ENCODE measurements at regions not wholly inside any gene's neighbourhood (a gene's known extent, or its start where the extent isn't known, plus 50 kb on each side); places are given as distances from the start of the nearest gene placed in this dataset.

- no peak for DNase-seq
Measured at GRCh38 chr12:58378028-58378427, 436.7 kb downstream of the ATP23 start.

- DNase-seq: no peak
Measured at GRCh38 chr12:58381546-58381945, 440.2 kb downstream of the ATP23 start.

GRCh38 chr12:58384196-58384595, 442.8 kb downstream of the ATP23 start:
- DNase-seq: no peak

GRCh38 chr12:58386136-58386535, 444.8 kb downstream of the ATP23 start:
- no peak for DNase-seq

- no peak for DNase-seq
Measured at GRCh38 chr12:58387199-58387598, 445.8 kb downstream of the ATP23 start.

- no peak for DNase-seq
Measured at GRCh38 chr12:58388261-58388660, 446.9 kb downstream of the ATP23 start.

GRCh38 chr12:58393152-58393551, 451.8 kb downstream of the ATP23 start:
- DNase-seq: no peak

GRCh38 chr12:58395056-58395455, 453.7 kb downstream of the ATP23 start:
- no peak for DNase-seq

GRCh38 chr12:58395470-58395869, 454.1 kb downstream of the ATP23 start:
- DNase-seq: no peak

GRCh38 chr12:58396239-58396638, 454.9 kb downstream of the ATP23 start:
- DNase-seq: no peak

- no peak for DNase-seq
Measured at GRCh38 chr12:58405363-58405762, 464.0 kb downstream of the ATP23 start.

- no peak for DNase-seq
Measured at GRCh38 chr12:58408516-58408915, 467.1 kb downstream of the ATP23 start.

- DNase-seq: no peak
Measured at GRCh38 chr12:58412461-58413060, 471.2 kb downstream of the ATP23 start.

- DNase-seq: no peak
Measured at GRCh38 chr12:58413794-58414193, 472.4 kb downstream of the ATP23 start.

GRCh38 chr12:58414398-58414871, 473.1 kb downstream of the ATP23 start:
- no peak for DNase-seq

GRCh38 chr12:58415716-58416115, 474.3 kb downstream of the ATP23 start:
- no peak for DNase-seq

GRCh38 chr12:58416236-58416635, 474.9 kb downstream of the ATP23 start:
- DNase-seq: no peak

GRCh38 chr12:58419196-58419760, 477.9 kb downstream of the ATP23 start:
- no peak for DNase-seq

- no peak for DNase-seq
Measured at GRCh38 chr12:58419905-58420304, 478.5 kb downstream of the ATP23 start.

- DNase-seq: no peak
Measured at GRCh38 chr12:58420503-58420902, 479.1 kb downstream of the ATP23 start.

GRCh38 chr12:58421990-58422389, 480.6 kb downstream of the ATP23 start:
- DNase-seq: no peak

GRCh38 chr12:58424735-58425392, 483.5 kb downstream of the ATP23 start:
- no peak for DNase-seq

GRCh38 chr12:58425481-58426392, 484.4 kb downstream of the ATP23 start:
- DNase-seq: peak; percentile 2

Data from CD4-positive, alpha-beta T cell treated with Interleukin-17A for 1 hour (primary cell).